H1 (cell line): ENCODE measurements at regions not wholly inside any gene's neighbourhood (a gene's known extent, or its start where the extent isn't known, plus 50 kb on each side); places are given as distances from the start of the nearest gene placed in this dataset.

Experiments
- CTCF ChIA-PET: fragments of 300-600 bp; sonication (Branson Sonifier 250); formaldehyde crosslinking; loops from one replicate; lab custom pipeline; 2021; ENCODE audit not compliant: partially characterized antibody; lab: Charles Lee
- POLR2A ChIA-PET: fragments of 300-600 bp; sonication (Branson Sonifier 250); formaldehyde crosslinking; loops from one replicate; lab custom pipeline; 2021; ENCODE audit warnings: inconsistent platforms; ENCODE audit not compliant: partially characterized antibody; lab: Charles Lee
- DNase-seq, 2 experiments: peaks; one replicate each; pipeline versions ENCODE4 v3.0.0 to v3.0.0-alpha.2; 2010 to 2022; ENCODE audit warnings: low spot score in 2 of 2, low read depth in 1 of 2, mixed read lengths in 1 of 2
- FAIRE-seq: peaks from 2 replicates; lab custom pipeline; 2011; peaks lifted over from hg19 to GRCh38; lab: Jason Lieb, UNC
- H2AFZ ChIP-seq: 2 replicates; pipeline ENCODE4 v1.8.1; 2012; ENCODE audit warnings: low read length, inconsistent platforms
- H2AK5ac ChIP-seq: 2 replicates; pipeline ENCODE4 v1.6.1; 2013; ENCODE audit warnings: low read depth, low read length
- H2BK120ac ChIP-seq: replicated peaks from 2 replicates; pipeline ENCODE3; 2013; ENCODE audit warnings: low read depth, low read length, inconsistent platforms
- H2BK12ac ChIP-seq: 2 replicates; pipeline ENCODE4 v1.6.1; 2013; ENCODE audit warnings: low read depth, low read length
- H2BK15ac ChIP-seq: 2 replicates; pipeline ENCODE4 v1.6.1; 2013; ENCODE audit warnings: low read length
- H2BK20ac ChIP-seq: 2 replicates; pipeline ENCODE4 v1.6.1; 2013; ENCODE audit warnings: low read length
- H2BK5ac ChIP-seq: 2 replicates; pipeline ENCODE4 v1.6.1; 2013; ENCODE audit warnings: low read depth, low read length
- H3K14ac ChIP-seq: 2 replicates; pipeline ENCODE4 v1.6.1; 2013; ENCODE audit warnings: inconsistent platforms; ENCODE audit not compliant: insufficient read length
- H3K18ac ChIP-seq: 2 replicates; pipeline ENCODE4 v1.6.1; 2013; ENCODE audit warnings: low read length; ENCODE audit errors: extremely low read depth
- H3K23ac ChIP-seq: 2 replicates; pipeline ENCODE4 v1.6.1; 2013; ENCODE audit warnings: inconsistent platforms; ENCODE audit not compliant: insufficient read length
- H3K23me2 ChIP-seq: 2 replicates; pipeline ENCODE4 v1.6.1; 2013; ENCODE audit warnings: low read depth, low read length
- H3K27ac ChIP-seq: 2 replicates; pipeline ENCODE4 v1.6.1; 2011; ENCODE audit warnings: low read depth, low read length, inconsistent platforms
- H3K27me3 ChIP-seq, 4 experiments: replicated peaks in 1 of 4; 1 replicate in 1 of 4; 2 replicates in 3 of 4; pipeline versions ENCODE4 v1.6.1 to v1.8.1; 2011 to 2013; ENCODE audit warnings: low read length in 3 of 4, mild to moderate bottlenecking in 3 of 4, inconsistent platforms in 2 of 4, mixed read lengths in 2 of 4, moderate library complexity in 1 of 4; ENCODE audit not compliant: control insufficient read depth in 3 of 4, insufficient read depth in 3 of 4; ENCODE audit errors: extremely low read depth in 1 of 4
- H3K36me3 ChIP-seq, 4 experiments: 2 replicates each; pipeline versions ENCODE4 v1.6.1 to v1.8.1; 2011 to 2013; ENCODE audit warnings: mild to moderate bottlenecking in 4 of 4, low read length in 3 of 4, moderate library complexity in 2 of 4, control low read depth in 1 of 4, inconsistent platforms in 1 of 4; ENCODE audit not compliant: insufficient read depth in 4 of 4, control insufficient read depth in 2 of 4
- H3K4ac ChIP-seq: replicated peaks from 2 replicates; pipeline ENCODE3; 2013; ENCODE audit warnings: low read length, low read depth, mixed read lengths, inconsistent platforms; ENCODE audit not compliant: insufficient read length
- H3K4me1 ChIP-seq, 4 experiments: replicated peaks in 1 of 4; 1 replicate in 1 of 4; 2 replicates in 3 of 4; pipeline versions ENCODE4 v1.6.1 to v1.8.1; 2011 to 2013; ENCODE audit warnings: low read length in 3 of 4, inconsistent platforms in 2 of 4, mixed read lengths in 1 of 4; ENCODE audit not compliant: insufficient read depth in 4 of 4, control insufficient read depth in 3 of 4
- H3K4me2 ChIP-seq, 2 experiments: 2 replicates each; pipeline versions ENCODE4 v1.6.1 to v1.8.1; 2011 to 2013; ENCODE audit warnings: low read depth in 2 of 2, low read length in 2 of 2, control low read depth in 1 of 2, inconsistent platforms in 1 of 2, mild to moderate bottlenecking in 1 of 2; ENCODE audit not compliant: insufficient read depth in 1 of 2
- H3K4me3 ChIP-seq, 4 experiments: fragments of 200-600, 300-600 bp in 1 of 4; sonication (generic), shearing (Covaris generic), sonication (Bioruptor Twin) in 1 of 4; 2 replicates each; pipeline versions ENCODE4 v1.5.1 to v1.8.1; 2011 to 2016; ENCODE audit warnings: low read length in 4 of 4, low read depth in 3 of 4, control low read depth in 2 of 4, inconsistent platforms in 2 of 4, mild to moderate bottlenecking in 2 of 4, mixed read lengths in 1 of 4, moderate library complexity in 1 of 4; ENCODE audit not compliant: insufficient read depth in 2 of 4; ENCODE audit errors: extremely low read depth in 1 of 4
- H3K56ac ChIP-seq: replicated peaks from 2 replicates; pipeline ENCODE3; 2013; ENCODE audit warnings: low read depth, mild to moderate bottlenecking, mixed read lengths, low read length, inconsistent platforms; ENCODE audit not compliant: insufficient read length
- H3K79me1 ChIP-seq: 2 replicates; pipeline ENCODE4 v1.6.1; 2013; ENCODE audit warnings: low read depth, low read length, control low read depth
- H3K79me2 ChIP-seq, 2 experiments: 2 replicates each; pipeline versions ENCODE4 v1.6.1 to v1.8.1; 2012 to 2013; ENCODE audit warnings: low read length in 2 of 2, mild to moderate bottlenecking in 2 of 2, inconsistent platforms in 1 of 2; ENCODE audit not compliant: insufficient read depth in 2 of 2, control insufficient read depth in 1 of 2
- H3K9ac ChIP-seq, 4 experiments: replicated peaks in 1 of 4; 1 replicate in 1 of 4; 2 replicates in 3 of 4; pipeline versions ENCODE4 v1.6.1 to v1.8.1; 2011 to 2013; ENCODE audit warnings: low read depth in 3 of 4, low read length in 3 of 4, control low read depth in 2 of 4, mild to moderate bottlenecking in 2 of 4, moderate library complexity in 2 of 4, inconsistent platforms in 1 of 4; ENCODE audit errors: extremely low read depth in 1 of 4
- H3K9me3 ChIP-seq, 2 experiments: 2 replicates each; pipeline versions ENCODE4 v1.6.1 to v1.8.1; 2012 to 2013; ENCODE audit warnings: mild to moderate bottlenecking in 2 of 2, moderate library complexity in 2 of 2, control low read depth in 1 of 2, inconsistent platforms in 1 of 2, low read depth in 1 of 2, low read length in 1 of 2, mixed read lengths in 1 of 2; ENCODE audit not compliant: insufficient read depth in 2 of 2
- H4K20me1 ChIP-seq, 2 experiments: replicated peaks in 1 of 2; 2 replicates each; pipeline versions ENCODE3 to v1.8.1; 2011 to 2013; ENCODE audit warnings: inconsistent platforms in 2 of 2, low read length in 2 of 2, mild to moderate bottlenecking in 1 of 2; ENCODE audit not compliant: insufficient read depth in 2 of 2, control insufficient read depth in 1 of 2
- H4K5ac ChIP-seq: 2 replicates; pipeline ENCODE4 v1.6.1; 2013; ENCODE audit warnings: low read length, low read depth, mixed read lengths, inconsistent platforms; ENCODE audit not compliant: insufficient read length
- H4K8ac ChIP-seq: 2 replicates; pipeline ENCODE4 v1.8.0; 2013; ENCODE audit warnings: mild to moderate bottlenecking, moderate library complexity, low read length, inconsistent platforms; ENCODE audit not compliant: insufficient read depth; ENCODE audit errors: extremely low read depth
- H4K91ac ChIP-seq: replicated peaks from 2 replicates; pipeline ENCODE3; 2013; ENCODE audit warnings: low read length, mixed read lengths, inconsistent platforms; ENCODE audit not compliant: insufficient read length
- HDAC2 ChIP-seq, 2 experiments: fragments of 300-600 bp in 1 of 2; sonication (generic) in 1 of 2; IDR thresholded peaks; 2 replicates each; pipeline ENCODE4 v1.6.1; 2011 to 2012; ENCODE audit warnings: low read depth in 2 of 2, low read length in 2 of 2, mild to moderate bottlenecking in 2 of 2, moderate library complexity in 2 of 2, borderline replicate concordance in 1 of 2, inconsistent platforms in 1 of 2
- TEAD4 ChIP-seq: IDR thresholded peaks from 2 replicates; pipeline ENCODE4 v1.6.1; 2012; ENCODE audit warnings: low read depth, low read length, inconsistent platforms, mixed read lengths
- whole genome bisulfite sequencing, 2 experiments: shearing (Covaris generic) in 1 of 2; methylation state at CpG; one replicate each; pipeline versions ENCODE4 v1.1.6 to v1.1.7; 2013 to 2015; ENCODE audit warnings: low lambda C conversion rate in 2 of 2, mixed read lengths in 2 of 2, inconsistent platforms in 1 of 2, low coverage in 1 of 2, missing lambda C conversion rate in 1 of 2; ENCODE audit not compliant: insufficient replicate concordance in 2 of 2, insufficient coverage in 1 of 2, insufficient read length in 1 of 2; ENCODE audit errors: extremely low coverage in 1 of 2, missing lambda C conversion rate in 1 of 2; 5-methylcytosine and 5-hydroxymethylcytosine counted together

GRCh38 chr2:22485486-22485885 is 899.5 kb upstream of the KLHL29 start:
- Histone ChIP-seq H3K79me2 (no peaks in the 10 kb centered on the region), H3K9ac (no peak overlapping the region), H4K8ac (no peak overlapping the region), H2BK15ac (no peak overlapping the region), H3K36me3 (no peaks in the 10 kb centered on the region), H2BK5ac (no peak overlapping the region), H2AK5ac (no peak overlapping the region), H3K4me2 (no peak overlapping the region), H3K27me3 (peaks cover 0 to 2% (median 0%) of the 10 kb centered on the region in 4 experiments; a peak in 1 of 7 replicates), H4K91ac (no peak overlapping the region), H4K5ac (no peak overlapping the region), H3K4me3 (no peak overlapping the region), H3K56ac (no peak overlapping the region), H4K20me1 (no peaks in the 10 kb centered on the region), H3K23me2 (no peaks in the 10 kb centered on the region; the same call in 1 of the 2 replicates), H3K4ac (no peak overlapping the region), H3K18ac (no peak overlapping the region), H3K27ac (no peak overlapping the region), H3K79me1 (no peaks in the 10 kb centered on the region), H2BK20ac (no peak overlapping the region), H2BK120ac (no peak overlapping the region), H3K9me3 (no peaks in the 10 kb centered on the region; a peak in 1 of 4 replicates), H3K23ac (no peak overlapping the region), H2AFZ (peak overlapping the region; percentile 11; the same call in 1 of the 2 replicates), H3K4me1 (peaks cover 0 to 3% (median 0%) of the 10 kb centered on the region in 4 experiments; a peak in 1 of 7 replicates), H3K14ac (no peak overlapping the region), H2BK12ac (no peak overlapping the region)
- WGBS, 2 experiments, result 75% methylated on average over 2 of the region's 2 CpGs; no CpG with 5 or more reads in 1 of the 2 experiments
- no peak for DNase-seq
- ChIA-PET CTCF (interaction anchor here (0.9 to 2.0 kb wide), 2 partner anchors 9 to 130 kb away, joined by 3 to 4 read pairs; no protein-coding TSS in a partner anchor), POLR2A (no interaction called here)
- TF ChIP-seq TEAD4, result 0 out of 2 replicates have a peak, but pooled peaks have one; percentile 31
- TF ChIP-seq HDAC2 (IDR thresholded peaks at IDR 0.05; ENCODE audit: borderline replicate concordance in 1 of 2, low read depth in 2 of 2, low read length in 2 of 2), result no peak
- FAIRE-seq, result no peak
